NCI-H187 treated with DMSO at 0.1 percent for 48 hours (cell line): ENCODE measurements at regions not wholly inside any gene's neighbourhood (a gene's known extent, or its start where the extent isn't known, plus 50 kb on each side); places are given as distances from the start of the nearest gene placed in this dataset.

Source experiments
- DNase-seq: peaks from one replicate; lab custom pipeline; 2025; lab: John Stamatoyannopoulos, UW

DNA sequence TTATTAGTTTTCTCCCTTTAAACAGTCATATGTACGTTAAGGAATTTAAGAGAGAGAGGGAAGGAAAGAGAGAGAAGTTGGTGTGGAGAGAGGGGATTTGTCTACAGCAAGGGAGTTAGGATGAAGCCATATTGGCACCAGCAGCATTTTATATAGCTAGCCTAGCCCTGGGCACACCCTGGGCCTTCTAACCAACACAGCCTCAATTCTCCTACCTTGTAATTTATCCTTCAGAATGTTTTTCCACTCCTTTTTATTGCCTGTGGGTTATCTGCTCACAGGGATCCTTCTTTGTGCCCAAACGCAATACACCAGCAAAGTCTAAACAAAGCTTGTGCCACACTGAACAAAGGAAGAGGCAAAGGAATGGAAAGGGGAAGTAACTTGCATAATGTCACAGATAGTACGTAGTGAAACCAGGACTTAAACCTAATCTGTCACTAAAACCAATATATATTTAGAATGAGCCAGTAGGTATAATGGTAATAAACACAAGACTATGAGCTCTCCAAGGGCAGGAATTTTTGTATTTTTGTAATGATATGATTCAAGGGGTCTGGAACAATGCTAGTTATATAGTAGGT lies 613.8 kb upstream of the TENM4 start:
- DNase-seq: no peak

DNA sequence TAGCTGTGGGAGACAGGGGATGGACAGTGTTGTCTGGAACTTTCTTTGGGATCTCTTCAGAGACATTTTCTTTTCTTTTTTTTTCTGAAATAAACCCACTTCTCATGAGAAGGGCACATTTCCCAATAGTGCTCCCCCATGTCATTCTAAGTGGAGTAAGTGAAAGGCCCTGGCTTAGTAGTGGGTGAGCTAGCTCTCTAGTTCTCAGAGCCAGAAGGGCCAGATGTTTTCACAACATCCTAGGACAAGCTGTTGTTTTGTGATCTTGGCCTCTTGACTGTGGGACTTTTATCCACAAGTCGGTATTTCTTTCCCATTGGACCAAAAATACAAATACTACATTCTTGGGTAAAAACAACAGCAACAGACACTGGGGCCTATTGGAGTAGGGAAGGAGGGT lies 607.7 kb upstream of the TENM4 start:
- no peak for DNase-seq

DNA sequence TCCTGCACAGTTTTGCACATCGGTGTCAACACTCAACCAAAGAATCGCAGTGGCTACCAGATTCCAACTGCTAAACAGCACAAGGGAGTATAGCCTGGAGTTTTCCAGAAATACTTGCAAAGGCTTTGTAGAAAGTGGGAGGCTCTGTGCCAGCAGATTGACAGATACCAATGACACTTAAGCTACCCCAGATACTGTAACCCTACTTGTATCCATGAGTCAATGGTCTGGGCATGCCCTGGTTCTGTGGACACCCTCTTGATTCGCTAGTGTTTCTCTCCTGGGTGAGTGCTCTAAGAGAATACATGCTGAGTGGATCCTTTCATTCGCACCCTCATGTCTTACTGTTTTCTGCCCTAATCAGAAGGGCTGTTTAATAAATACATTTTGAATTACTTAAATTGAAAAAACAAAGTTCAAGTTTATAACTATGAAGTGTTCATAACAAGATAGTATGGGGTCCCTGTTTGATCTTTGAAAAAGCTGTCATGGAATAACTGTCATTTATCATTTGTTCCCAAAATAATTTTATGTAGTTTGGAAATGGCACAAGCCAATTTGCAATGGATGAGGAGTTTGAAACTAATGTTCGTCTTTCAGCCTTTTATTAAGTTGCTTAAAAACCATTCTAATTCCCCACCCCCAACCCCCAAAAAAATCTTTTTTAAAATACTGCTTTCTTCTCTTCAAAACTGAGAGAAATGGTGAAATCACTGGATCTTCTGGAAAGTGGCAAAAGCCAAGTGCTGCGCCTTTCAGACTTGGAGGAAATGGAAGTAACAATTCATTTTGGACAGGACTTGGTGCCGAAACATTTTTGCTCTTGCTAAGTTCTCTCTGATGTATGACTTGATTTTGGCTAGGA lies 600.5 kb upstream of the TENM4 start:
- DNase-seq: no peak

DNA sequence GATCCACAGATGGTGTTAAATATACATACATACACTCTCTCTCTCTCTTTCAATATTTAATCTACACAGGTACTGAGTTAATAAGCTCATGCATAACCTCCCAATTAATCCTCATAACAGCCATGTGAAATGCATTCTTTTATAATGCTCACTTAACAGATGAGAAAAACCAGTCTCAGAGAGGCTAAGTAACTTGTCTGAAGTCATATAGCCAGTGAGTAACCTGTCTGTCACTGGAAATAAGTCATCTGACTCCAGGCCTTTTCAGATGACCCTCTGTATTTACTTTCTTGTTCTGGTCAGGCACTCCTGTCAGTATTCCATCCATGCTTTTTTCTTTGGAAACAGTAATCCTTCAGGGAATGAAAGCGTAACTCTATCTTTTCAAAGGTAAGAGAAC lies 594.0 kb upstream of the TENM4 start:
- DNase-seq: no peak

DNA sequence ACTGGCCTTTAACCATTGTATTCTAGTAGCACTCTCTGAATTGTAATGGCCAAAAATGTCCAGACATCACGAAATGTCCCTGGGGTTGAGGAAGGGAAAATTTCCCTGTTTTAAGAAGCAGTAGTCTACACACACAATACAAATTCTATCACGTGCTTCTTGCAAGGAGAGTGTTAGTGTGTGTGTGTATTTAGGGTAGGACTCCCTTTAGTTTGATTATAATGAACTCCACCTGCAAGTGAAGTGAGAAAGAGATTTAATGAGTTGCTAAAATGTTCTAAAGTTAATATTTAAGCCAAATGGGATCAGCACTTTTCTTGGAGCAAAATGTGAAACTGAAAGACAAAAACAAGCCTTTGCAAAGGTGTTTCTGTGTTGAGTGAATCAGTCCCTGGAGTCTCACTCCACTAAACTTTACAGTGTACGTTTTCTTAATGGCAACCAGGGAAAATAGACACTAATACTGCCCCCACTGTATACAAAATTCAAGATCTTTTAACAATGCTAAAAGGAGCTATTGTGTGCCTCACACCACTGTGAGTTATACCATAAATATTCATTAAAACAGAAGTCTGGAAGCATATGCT lies 590.3 kb upstream of the TENM4 start:
- no peak for DNase-seq

DNA sequence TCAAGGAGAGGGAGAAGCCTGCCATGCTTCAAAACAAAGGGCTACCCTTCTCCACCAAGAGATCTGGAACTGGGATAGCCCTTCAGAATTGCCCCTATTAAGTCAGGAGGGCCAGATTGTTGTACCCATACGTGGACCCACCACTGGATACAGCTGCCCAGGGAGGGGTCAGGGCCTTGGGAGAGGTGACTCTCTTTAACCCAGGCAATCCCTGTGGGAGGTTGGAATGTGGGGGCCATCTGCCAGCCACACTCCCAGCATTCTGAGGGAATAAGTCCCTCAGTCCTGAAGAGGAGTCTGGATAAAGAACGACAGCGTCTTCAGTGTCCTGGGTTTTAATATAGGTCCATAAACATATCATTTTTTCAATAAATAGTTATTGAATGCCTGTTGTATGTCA lies 588.2 kb upstream of the TENM4 start:
- DNase-seq: no peak

DNA sequence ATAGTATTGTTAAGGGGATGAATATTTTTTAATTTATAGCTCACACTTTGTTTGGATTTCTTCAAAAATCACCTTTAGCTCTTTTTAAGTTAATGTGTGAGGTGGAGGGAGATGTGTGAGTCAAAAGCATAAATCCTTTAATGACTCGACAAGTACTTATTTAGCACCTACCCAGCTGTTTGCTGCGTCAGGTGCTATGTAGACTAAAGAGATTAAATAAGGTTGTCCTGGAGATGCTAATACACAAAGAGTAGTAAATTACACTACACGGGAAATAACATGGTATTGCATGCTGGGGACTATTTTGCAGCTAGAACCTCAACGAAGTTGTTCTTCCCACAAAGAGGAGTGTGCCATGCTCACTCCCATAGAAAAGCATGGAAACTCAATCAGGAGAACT lies 583.3 kb upstream of the TENM4 start:
- no peak for DNase-seq

DNA sequence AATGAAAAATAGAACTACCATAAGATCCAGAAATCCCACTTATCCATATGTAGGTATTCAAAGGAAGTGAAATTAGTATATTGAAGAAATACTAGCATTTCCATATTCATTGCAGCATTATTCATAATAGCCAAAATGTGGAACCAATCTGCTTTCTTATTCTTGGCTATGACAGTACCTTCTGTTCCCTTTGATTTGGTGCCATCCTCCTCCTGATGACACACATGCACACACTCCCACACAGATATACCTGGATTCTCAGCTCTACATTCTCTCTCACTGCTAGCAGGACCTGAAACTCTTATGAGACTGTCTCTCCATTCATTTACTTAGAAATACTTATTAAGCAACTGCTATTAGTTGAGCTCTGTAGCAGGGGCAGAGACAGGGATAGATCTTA lies 582.6 kb upstream of the TENM4 start:
- DNase-seq: no peak

DNA sequence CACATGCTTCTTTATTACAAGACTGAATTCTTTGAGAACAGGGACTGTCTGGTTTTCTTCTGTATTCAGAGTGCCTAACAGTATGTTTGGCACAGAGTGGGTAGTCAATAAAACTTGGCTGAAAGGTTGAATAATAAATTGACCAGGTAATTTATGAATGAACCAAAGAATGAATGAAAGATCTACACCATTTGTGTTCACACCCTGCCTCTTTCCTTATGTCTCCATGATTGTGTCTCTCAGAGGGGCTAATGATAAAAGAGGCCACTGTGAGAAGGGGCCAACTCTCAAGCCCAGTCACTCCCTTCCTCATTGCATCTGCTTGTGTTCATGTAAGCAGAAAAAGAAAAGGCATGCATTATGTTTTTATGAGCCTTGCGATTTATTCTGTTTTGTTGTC lies 569.7 kb upstream of the TENM4 start:
- no peak for DNase-seq

DNA sequence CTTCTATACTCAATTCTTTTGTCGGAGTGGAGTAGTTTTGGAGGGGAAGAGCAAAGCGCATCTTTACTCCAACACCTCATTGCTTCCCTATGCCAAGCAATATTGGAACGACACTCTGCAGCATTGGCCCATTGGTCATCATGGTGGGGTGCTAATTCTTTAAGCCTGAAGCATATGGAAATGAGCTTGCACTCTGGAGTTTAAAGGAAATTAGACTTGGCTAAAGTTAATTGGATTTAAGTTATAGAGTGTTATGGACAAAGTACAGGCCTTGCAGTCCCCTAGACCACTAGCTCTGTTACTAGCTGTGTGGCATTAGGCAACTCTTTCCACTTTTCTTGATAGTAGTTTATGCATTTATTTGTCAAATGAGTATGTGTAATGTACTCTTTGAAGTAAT lies 568.3 kb upstream of the TENM4 start:
- DNase-seq: no peak

DNA sequence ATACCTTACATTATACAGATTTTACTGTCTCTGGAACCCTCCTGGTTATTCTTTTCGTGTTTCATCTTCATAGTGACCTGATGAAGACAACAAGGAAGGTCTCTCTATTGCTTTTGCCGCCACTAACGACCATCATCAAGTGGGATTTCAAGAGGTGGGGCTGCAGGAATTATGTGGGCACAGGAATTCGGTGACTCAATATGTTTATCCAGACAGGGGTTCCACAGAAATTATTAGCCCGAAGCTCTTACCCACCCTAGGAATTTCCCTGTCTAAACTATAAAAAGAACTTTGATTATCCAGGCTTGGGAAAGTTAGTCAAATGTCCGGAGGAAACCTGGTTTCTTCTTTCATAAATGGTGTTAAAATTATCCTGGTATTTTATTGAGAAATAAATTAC lies 566.8 kb upstream of the TENM4 start:
- no peak for DNase-seq

DNA sequence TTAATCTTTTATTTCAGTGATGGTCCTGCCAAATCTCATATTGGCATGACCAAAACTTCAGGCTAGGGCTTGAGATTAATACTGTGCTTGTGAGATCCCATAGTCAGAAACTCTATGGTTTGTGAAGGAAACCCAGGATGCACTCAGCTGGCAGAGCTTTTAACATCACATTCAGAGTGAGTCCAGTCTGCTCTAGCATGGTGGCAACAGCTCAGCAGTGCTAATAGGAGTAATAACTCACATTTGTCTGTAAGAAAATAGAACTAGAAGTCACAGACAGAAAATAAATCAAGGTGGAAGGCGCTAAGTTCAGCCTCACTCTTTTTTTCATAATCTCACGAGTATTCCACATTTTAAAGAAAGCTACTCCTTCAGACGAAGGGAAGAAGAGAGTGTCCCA lies 549.3 kb upstream of the TENM4 start:
- DNase-seq: no peak

DNA sequence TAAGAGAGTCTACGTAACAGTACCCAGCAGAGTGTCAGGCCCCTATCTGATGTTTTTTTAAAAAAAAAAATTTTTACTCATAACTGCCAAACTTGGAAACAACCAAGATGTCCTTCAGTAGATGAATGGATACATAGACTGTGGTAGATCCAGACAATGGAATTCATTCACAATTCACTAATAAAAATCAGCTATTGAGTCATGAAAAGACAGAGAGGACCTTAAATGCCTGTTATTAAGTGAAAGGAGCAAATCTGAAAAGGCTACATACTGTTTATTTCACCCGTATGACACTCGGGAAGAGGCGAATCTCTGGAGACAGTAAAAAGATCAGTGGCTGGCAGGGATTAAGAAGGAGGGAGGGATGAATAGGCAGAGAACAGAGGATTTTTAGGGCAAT lies 541.4 kb upstream of the TENM4 start:
- no peak for DNase-seq

DNA sequence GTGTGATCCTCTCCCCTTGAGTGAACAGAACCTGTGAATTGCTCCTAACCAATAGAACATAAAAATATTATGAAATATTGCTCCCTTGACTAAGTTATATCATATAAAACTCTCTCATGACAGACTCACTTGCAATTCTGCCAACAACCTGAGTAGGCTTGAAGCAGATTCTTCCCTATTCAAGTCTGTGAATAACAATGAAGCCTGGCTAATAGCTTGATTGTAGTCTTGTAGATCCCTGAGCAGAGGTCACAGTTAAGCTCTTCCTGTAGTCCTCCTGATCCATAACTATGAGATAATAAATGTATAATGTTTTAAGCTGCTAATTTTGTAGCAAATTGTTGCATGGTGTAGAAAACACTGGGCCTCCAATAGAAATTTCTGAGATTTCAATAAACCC lies 540.1 kb upstream of the TENM4 start:
- no peak for DNase-seq

DNA sequence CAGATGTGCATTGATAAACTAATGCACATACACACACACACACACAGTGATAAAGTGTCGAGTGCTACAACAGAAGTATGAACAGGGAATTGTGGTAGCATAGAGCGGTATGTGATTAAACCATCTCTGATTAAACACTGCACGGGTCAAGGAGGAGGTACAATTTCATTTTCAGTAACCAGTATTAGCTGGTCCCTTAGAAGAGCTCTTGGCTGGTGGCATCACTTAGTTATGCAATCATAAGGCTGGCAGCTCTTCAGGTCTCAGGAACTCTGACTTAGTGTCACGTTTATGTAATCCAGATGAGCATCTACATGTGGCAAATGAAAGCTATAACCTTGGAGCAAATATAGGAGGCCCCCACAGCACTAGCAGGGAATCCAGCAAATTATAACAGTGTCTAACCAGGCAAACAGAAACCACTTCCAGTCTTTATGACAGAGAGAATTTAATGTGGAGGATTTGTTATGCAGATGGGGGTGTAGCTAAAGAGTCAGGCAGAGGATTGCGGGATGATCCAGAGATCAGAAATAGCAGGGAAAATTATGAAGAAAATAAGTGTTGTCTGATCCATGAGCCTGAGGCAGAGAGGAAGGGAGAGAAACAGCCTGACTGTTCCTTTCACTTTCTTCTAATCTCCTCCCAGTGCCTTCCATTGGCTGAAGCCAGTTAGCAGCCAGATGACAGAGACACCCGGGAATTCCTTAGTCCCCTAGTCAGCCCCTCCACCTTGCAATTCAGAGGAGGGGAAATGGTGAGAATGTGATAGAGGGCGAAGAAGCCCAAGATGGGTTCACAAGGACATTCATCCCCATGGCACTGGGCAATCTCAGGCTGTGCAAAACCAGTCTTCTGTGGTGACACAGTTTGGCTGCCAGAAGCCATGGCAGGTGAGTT lies 533.1 kb upstream of the TENM4 start:
- DNase-seq: no peak

DNA sequence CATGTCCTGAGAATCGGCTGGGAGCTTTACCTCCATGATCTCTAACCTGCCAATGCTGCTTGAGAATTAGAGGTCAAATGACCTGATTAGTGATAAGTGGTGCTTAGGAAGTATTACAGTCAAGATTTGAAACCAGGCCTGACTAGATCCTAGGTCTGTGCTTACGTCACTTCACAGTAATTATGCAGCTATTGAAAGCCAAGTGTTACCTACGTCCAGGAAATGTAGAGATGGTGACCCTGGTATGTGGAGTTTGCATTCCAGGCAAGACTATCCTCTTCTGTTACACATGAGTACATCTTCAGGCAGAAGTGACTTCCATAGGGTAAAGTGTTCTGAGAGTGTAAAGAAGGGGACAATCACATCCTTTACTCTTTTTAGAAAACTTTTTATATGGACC lies 530.4 kb upstream of the TENM4 start:
- no peak for DNase-seq

DNA sequence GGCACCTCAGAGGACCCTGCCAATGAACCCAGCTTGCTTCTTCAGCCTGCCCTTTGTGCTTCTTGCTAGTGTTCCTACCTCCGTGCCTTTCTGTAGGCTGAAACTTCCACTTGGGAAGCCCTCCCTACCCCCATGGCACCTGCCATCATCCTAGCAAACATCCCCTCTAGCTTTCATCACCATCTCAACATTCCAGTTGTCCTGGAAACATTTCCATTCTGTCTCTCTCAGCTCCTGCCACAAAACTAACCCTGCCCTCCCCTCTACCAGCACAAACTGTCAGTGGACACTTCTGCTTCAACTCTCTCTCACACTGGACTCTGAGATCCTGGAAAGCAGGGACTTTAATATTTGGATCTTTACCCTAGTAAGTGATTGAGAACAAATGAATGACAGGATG lies 525.8 kb upstream of the TENM4 start:
- DNase-seq: no peak

DNA sequence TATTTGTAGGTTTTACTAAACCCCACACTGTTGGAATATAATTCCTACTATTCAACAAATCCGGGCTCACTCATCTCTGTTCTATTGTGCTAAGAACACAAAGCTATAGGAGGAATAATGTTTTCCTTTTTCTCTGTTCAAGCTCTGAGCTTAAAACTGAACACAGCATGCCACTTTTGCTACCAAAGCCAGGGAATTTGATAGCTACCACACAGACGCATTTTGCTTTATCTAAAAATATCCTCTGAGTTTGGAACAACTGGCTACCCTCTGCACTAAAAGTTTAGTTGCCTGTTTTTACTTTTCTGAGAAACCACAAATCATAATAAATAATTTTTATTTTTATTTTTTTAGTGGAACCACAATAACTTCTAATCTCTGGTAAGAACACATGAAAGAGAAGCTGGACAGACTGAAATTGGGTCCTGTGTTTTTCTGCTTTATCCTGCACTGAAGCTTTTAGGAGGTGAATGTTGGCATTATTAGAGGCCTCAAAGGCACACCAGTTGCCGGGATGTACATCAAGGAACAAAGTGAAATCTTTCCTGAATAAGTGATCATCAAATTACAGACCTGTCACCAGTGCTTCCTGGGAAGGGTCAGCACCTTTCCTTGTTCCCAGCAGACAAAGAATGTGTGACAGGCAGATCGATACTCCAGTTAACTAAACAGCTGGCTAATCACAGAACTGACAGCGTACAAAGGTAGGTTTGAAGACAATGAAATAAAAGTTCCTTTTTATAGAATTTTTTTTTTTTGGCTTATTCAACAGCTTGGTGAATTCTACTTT lies 523.2 kb upstream of the TENM4 start:
- no peak for DNase-seq

DNA sequence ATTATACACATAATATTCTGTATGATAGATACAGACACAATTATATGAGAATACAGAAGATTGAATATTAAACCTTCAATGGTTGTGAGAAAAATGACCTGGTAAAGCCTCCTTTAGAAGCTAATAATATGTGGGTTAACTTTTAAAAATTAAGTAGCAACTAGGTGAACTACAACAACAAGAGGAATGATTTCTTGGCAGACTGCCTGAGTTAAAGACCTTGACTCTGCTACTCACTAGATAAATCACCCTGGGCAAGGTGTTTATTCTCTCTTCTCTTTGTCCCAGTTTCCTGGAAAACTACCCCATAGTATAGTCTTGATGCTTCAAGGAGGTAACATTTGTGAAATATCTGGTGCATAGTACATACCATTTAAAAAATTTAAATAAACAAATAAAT lies 519.6 kb upstream of the TENM4 start:
- DNase-seq: no peak

DNA sequence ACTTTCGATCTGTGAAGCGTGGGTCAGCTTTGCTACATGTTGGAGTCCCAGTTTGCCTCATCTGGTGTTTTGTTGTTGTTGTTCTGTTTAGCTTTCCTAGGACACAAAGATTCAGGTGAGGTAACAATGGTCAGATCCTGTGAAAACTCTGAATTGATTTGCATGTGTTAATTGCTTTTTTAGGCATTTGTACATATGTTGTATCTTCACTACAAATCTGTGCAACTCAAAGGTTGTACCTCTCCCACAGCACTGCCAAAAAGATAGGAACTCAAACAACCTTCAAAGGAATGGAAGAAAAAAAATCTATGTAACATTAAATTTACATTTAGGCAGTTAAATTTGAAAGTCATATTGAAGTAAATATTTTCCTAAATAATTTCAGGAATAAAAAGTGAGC lies 518.5 kb upstream of the TENM4 start:
- DNase-seq: no peak

DNA sequence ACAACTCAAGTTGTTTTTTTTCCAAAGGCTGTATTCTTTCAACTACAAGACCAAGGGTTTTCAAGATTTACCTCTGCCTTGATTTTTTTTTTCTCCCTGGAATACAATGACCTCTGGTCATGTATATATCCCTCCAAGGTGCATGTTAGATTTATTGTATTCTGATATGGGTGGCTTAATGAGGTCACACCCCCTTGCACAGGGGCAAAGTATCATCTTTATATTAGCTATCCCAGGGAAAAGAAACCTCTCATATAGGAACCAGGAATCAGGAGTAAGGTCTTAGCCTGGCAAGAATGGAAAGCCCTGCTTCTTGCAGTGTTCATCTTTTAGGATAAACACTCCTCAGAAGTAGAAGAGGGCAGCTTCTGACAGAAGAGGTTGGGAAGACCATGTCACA lies 516.9 kb upstream of the TENM4 start:
- DNase-seq: no peak

DNA sequence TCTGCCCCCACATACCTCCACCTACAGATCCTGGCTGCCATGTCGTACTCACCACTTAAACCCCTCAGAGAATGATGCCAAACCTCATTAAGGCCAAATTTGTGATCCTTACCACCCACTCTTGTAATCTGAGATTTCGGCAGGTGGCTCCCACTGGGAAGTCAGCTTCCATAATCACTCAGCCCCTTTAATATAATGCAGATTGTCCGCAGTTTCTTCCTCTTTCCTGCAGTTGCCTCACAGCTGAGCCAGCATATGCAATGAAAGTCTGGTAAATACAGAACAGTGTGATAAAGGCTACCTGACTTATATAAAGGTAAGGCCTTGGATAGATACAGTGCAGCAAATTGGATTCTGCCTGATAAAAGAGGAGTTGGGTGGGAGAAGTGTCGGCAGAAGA lies 515.2 kb upstream of the TENM4 start:
- DNase-seq: no peak
